OCI-LY7 (cell line): ENCODE measurements at regions not wholly inside any gene's neighbourhood (a gene's known extent, or its start where the extent isn't known, plus 50 kb on each side); places are given as distances from the start of the nearest gene placed in this dataset.

Source experiments
- BruUV-seq: library from RNA; stranded (reverse); fragments of 400-500 nt; replicated peaks from 2 replicates; lab custom pipeline; 2021; lab: Mats Ljungman, UMichigan
- CTCF ChIA-PET: fragments of 300-600 bp; sonication (Branson Sonifier 250); formaldehyde crosslinking; loops from one replicate; lab custom pipeline; 2022; ENCODE audit warnings: antibody characterized with exemption; ENCODE audit not compliant: unreplicated experiment; lab: Charles Lee
- POLR2A ChIA-PET: fragments of 300-600 bp; sonication (Branson Sonifier 250); formaldehyde crosslinking; loops from one replicate; lab custom pipeline; 2022; ENCODE audit warnings: antibody characterized with exemption; lab: Charles Lee
- DNase-seq: peaks from one replicate; pipeline ENCODE4 v3.0.0-alpha.2; 2015; ENCODE audit warnings: low spot score
- H2AFZ ChIP-seq: fragments of 200-600 bp; sonication (generic), shearing (Covaris generic); 2 replicates; pipeline ENCODE4 v1.6.1; 2014; ENCODE audit warnings: mild to moderate bottlenecking, antibody characterized with exemption, low read length, moderate library complexity
- H3K27ac ChIP-seq: fragments of 200-600 bp; sonication (generic); 2 replicates; pipeline ENCODE4 v1.5.1; 2014; ENCODE audit warnings: mixed run types, low read depth, mild to moderate bottlenecking, moderate library complexity, low read length, inconsistent platforms; ENCODE audit not compliant: poor library complexity, severe bottlenecking
- H3K36me3 ChIP-seq: fragments of 200-600 bp; sonication (generic); 2 replicates; pipeline ENCODE4 v1.6.1; 2014; ENCODE audit warnings: mild to moderate bottlenecking, antibody characterized with exemption, low read length, moderate library complexity, mixed read lengths; ENCODE audit not compliant: insufficient read depth
- H3K4me1 ChIP-seq: fragments of 200-600 bp; sonication (generic); 2 replicates; pipeline ENCODE4 v1.5.1; 2014; ENCODE audit warnings: mild to moderate bottlenecking, low read length; ENCODE audit not compliant: insufficient read depth, poor library complexity, severe bottlenecking
- H3K4me2 ChIP-seq: fragments of 200-600 bp; sonication (generic); 2 replicates; pipeline ENCODE4 v1.6.1; 2014; ENCODE audit warnings: mild to moderate bottlenecking, low read length
- H3K4me3 ChIP-seq: fragments of 200-600 bp; sonication (generic); 2 replicates; pipeline ENCODE4 v1.5.1; 2014; ENCODE audit warnings: mild to moderate bottlenecking, low read depth, low read length; ENCODE audit not compliant: poor library complexity, severe bottlenecking
- H3K79me2 ChIP-seq: fragments of 200-600 bp; sonication (generic); 2 replicates; pipeline ENCODE4 v1.6.1; 2016; ENCODE audit warnings: low read depth, mild to moderate bottlenecking, low read length, moderate library complexity, mixed read lengths; ENCODE audit not compliant: insufficient read depth
- H3K9me2 ChIP-seq: fragments of 200-600 bp; sonication (generic); 2 replicates; pipeline ENCODE4 v1.6.1; 2016; ENCODE audit warnings: mild to moderate bottlenecking, low read length, mixed read lengths; ENCODE audit not compliant: insufficient read depth
- H3K9me3 ChIP-seq: fragments of 200-600 bp; sonication (generic); 2 replicates; pipeline ENCODE4 v1.6.1; 2014; ENCODE audit warnings: mild to moderate bottlenecking, mixed run types, low read length, mixed read lengths
- H4K20me1 ChIP-seq: fragments of 200-600 bp; sonication (generic); 2 replicates; pipeline ENCODE4 v1.6.1; 2014; ENCODE audit warnings: mild to moderate bottlenecking, antibody characterized with exemption, low read length, moderate library complexity, mixed read lengths; ENCODE audit not compliant: insufficient read depth
- EZH2phosphoT487 ChIP-seq: fragments of 200-600 bp; sonication (generic); IDR thresholded peaks from 2 replicates; pipeline ENCODE4 v1.6.1; 2018; ENCODE audit warnings: low read depth, borderline replicate concordance, mild to moderate bottlenecking, mixed run types, antibody characterized with exemption, low read length, moderate library complexity, mixed read lengths
- intact Hi-C: fragments of 100-400 bp; cut with micrococcal nuclease; formaldehyde crosslinking; loops from one replicate; pipeline ENCODE4 v1.10.0; 2022; ENCODE audit not compliant: unreplicated experiment
- TF ChIP-seq, protein P1 (sequence below): fragments of 200-600 bp; sonication (generic); conservative IDR thresholded peaks from 2 replicates; pipeline ENCODE4 v1.5.1; 2014; ENCODE audit warnings: mild to moderate bottlenecking, antibody characterized with exemption, low read length, moderate library complexity, mixed read lengths

DNA sequence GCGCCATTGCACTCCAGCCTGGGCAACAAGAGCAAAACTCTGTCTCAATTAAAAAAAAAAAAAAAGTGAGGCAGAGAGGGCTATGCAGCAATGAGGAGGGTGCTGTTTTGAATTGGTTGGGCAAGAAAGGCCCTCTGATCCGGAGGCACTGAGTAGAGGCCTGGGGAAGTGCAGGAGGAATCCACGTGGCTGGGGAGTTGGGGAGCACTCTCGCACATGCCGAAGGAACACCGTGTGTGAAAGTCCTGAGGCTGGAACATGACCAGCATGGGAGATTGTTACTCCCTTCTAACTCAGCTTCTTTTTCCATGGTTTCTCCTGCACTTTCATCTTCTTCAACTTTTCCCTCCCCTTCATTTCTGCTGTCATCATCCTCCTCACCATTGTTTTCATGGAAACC is 347.9 kb upstream of the HS6ST1 start:
- no TSS peak for BruUV-seq
- no peak for DNase-seq
- CTCF ChIA-PET: no interaction called here
- POLR2A ChIA-PET: no interaction called here
- Histone ChIP-seq H3K9me3 (no peaks in the 10 kb centered on the region), H3K4me2 (no peak overlapping the region), H3K36me3 (no peaks in the 10 kb centered on the region), H3K9me2 (no peaks in the 10 kb centered on the region), H3K79me2 (no peaks in the 10 kb centered on the region), H3K4me1 (no peaks in the 10 kb centered on the region), H2AFZ (no peak overlapping the region), H3K4me3 (no peak overlapping the region), H4K20me1 (no peaks in the 10 kb centered on the region), H3K27ac (no peak overlapping the region)
- intact Hi-C loops: no loop called here
- TF ChIP-seq, protein P1, sequence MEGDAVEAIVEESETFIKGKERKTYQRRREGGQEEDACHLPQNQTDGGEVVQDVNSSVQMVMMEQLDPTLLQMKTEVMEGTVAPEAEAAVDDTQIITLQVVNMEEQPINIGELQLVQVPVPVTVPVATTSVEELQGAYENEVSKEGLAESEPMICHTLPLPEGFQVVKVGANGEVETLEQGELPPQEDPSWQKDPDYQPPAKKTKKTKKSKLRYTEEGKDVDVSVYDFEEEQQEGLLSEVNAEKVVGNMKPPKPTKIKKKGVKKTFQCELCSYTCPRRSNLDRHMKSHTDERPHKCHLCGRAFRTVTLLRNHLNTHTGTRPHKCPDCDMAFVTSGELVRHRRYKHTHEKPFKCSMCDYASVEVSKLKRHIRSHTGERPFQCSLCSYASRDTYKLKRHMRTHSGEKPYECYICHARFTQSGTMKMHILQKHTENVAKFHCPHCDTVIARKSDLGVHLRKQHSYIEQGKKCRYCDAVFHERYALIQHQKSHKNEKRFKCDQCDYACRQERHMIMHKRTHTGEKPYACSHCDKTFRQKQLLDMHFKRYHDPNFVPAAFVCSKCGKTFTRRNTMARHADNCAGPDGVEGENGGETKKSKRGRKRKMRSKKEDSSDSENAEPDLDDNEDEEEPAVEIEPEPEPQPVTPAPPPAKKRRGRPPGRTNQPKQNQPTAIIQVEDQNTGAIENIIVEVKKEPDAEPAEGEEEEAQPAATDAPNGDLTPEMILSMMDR: no peak
- no peak for TF ChIP-seq EZH2phosphoT487

DNA sequence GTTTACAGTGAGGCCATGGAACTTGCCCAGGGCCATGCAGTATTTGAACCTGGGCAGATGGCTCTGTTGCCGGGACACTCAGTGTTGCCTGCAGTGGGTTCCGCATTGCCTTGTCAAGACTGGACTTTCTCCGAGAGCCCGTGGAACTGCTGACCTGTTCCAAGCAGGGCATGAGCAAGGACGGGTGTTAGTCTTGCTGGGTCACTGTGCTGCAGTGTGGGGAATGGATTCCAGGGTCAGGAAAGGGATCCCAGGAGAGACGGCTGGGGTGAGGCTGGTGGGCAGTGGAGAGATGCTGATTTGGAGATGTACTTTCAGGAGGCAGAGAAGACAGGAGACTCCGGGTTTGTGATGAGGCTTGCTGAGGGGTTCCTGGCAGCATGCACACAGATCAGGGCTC is 348.7 kb upstream of the HS6ST1 start:
- Histone ChIP-seq H3K4me3 (no peak overlapping the region), H3K79me2 (no peaks in the 10 kb centered on the region), H3K4me1 (no peaks in the 10 kb centered on the region), H3K9me3 (no peaks in the 10 kb centered on the region), H4K20me1 (no peaks in the 10 kb centered on the region), H3K27ac (no peak overlapping the region), H3K4me2 (no peak overlapping the region), H2AFZ (no peak overlapping the region), H3K36me3 (no peaks in the 10 kb centered on the region), H3K9me2 (no peaks in the 10 kb centered on the region)
- no peak for DNase-seq
- BruUV-seq: no TSS peak
- CTCF ChIA-PET: no interaction called here
- POLR2A ChIA-PET: no interaction called here
- TF ChIP-seq, protein P1: no peak
- TF ChIP-seq EZH2phosphoT487: no peak
- intact Hi-C loops: no loop called here

DNA sequence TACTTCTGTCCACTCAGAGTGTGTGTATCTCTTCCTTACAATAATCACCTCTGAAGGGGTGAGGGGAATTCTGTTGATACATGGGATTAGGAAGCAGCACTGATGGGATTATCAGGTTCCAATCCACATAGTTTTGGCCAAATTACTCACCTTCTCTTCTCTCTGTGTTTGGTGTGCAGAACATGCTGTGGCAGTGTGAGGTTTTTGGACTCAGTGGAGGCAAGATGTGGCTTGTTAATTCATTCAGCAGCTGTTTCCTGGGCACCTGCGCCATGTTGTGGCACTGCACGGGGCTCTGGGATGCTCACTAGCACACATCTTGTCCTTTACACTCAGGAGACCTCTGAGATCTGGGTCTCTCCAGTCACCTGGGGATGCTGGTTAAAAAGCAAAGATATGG is 350.3 kb upstream of the HS6ST1 start:
- no peaks in the 10 kb centered on the region for H4K20me1 ChIP-seq
- H3K36me3 ChIP-seq: no peaks in the 10 kb centered on the region
- no peak overlapping the region for H3K4me3 ChIP-seq
- ChIA-PET POLR2A (no interaction called here), CTCF (no interaction called here)
- no peaks in the 10 kb centered on the region for H3K9me3 ChIP-seq
- no peak overlapping the region for H2AFZ ChIP-seq
- TF ChIP-seq, protein P1: no peak
- no peak for TF ChIP-seq EZH2phosphoT487
- H3K4me2 ChIP-seq: no peak overlapping the region
- intact Hi-C loops: no loop called here
- no peaks in the 10 kb centered on the region for H3K4me1 ChIP-seq
- no peaks in the 10 kb centered on the region for H3K79me2 ChIP-seq
- H3K27ac ChIP-seq: no peak overlapping the region
- no peak for DNase-seq
- no TSS peak for BruUV-seq
- H3K9me2 ChIP-seq: no peaks in the 10 kb centered on the region
